HG02678 (cell line): ENCODE measurements at regions not wholly inside any gene's neighbourhood (a gene's known extent, or its start where the extent isn't known, plus 50 kb on each side); places are given as distances from the start of the nearest gene placed in this dataset.

ENCODE experiments used
- ATAC-seq: cut with Tn5 transposase; IDR thresholded peaks from one replicate; pipeline ENCODE4 v1.9.1; 2021; ENCODE audit warnings: mild to moderate bottlenecking, moderate library complexity; ENCODE audit not compliant: unreplicated experiment

- ATAC-seq, result no peak
These were observed 53.9 kb upstream of the GALNTL6 start for GRCh38 chr4:171759274-171759673.

GRCh38 chr4:171751538-171751937 lies 61.7 kb upstream of the GALNTL6 start:
- ATAC-seq, result no peak

- ATAC-seq, result no peak
These were observed 66.8 kb upstream of the GALNTL6 start for GRCh38 chr4:171746418-171746817.

GRCh38 chr4:171742436-171742835 lies 70.8 kb upstream of the GALNTL6 start:
- no peak for ATAC-seq

GRCh38 chr4:171727185-171727584 lies 86.0 kb upstream of the GALNTL6 start:
- no peak for ATAC-seq

- ATAC-seq, result no peak
These were observed 91.3 kb upstream of the GALNTL6 start for GRCh38 chr4:171721937-171722336.

GRCh38 chr4:171719691-171720090 lies 93.5 kb upstream of the GALNTL6 start:
- ATAC-seq, result no peak

GRCh38 chr4:171718665-171719064 lies 94.5 kb upstream of the GALNTL6 start:
- no peak for ATAC-seq

- no peak for ATAC-seq
These were observed 95.1 kb upstream of the GALNTL6 start for GRCh38 chr4:171718069-171718468.

GRCh38 chr4:171717231-171717741 lies 95.9 kb upstream of the GALNTL6 start:
- ATAC-seq, result no peak

GRCh38 chr4:171715973-171716372 lies 97.2 kb upstream of the GALNTL6 start:
- no peak for ATAC-seq

GRCh38 chr4:171714791-171715454 lies 98.3 kb upstream of the GALNTL6 start:
- no peak for ATAC-seq

GRCh38 chr4:171710743-171711142 lies 102.5 kb upstream of the GALNTL6 start:
- no peak for ATAC-seq

- ATAC-seq, result peak; percentile 99
These were observed 136.5 kb upstream of the GALNTL6 start for GRCh38 chr4:171676555-171677215.

- ATAC-seq, result no peak
These were observed 138.4 kb upstream of the GALNTL6 start for GRCh38 chr4:171674781-171675180.

- ATAC-seq, result no peak
These were observed 144.8 kb upstream of the GALNTL6 start for GRCh38 chr4:171668403-171668802.

GRCh38 chr4:171667906-171668305 lies 145.3 kb upstream of the GALNTL6 start:
- no peak for ATAC-seq

GRCh38 chr4:171651071-171651470 lies 162.1 kb upstream of the GALNTL6 start:
- no peak for ATAC-seq

GRCh38 chr4:171650543-171650942 lies 162.7 kb upstream of the GALNTL6 start:
- peak; percentile 81 for ATAC-seq

- ATAC-seq, result no peak
These were observed 164.3 kb upstream of the GALNTL6 start for GRCh38 chr4:171648926-171649325.

- no peak for ATAC-seq
These were observed 166.2 kb upstream of the GALNTL6 start for GRCh38 chr4:171646984-171647383.

GRCh38 chr4:171644430-171645057 lies 168.7 kb upstream of the GALNTL6 start:
- peak; percentile 85 for ATAC-seq
